ENCODE measurements at regions not wholly inside any gene's neighbourhood (a gene's known extent, or its start where the extent isn't known, plus 50 kb on each side); places are given as distances from the start of the nearest gene placed in this dataset.

DNA sequence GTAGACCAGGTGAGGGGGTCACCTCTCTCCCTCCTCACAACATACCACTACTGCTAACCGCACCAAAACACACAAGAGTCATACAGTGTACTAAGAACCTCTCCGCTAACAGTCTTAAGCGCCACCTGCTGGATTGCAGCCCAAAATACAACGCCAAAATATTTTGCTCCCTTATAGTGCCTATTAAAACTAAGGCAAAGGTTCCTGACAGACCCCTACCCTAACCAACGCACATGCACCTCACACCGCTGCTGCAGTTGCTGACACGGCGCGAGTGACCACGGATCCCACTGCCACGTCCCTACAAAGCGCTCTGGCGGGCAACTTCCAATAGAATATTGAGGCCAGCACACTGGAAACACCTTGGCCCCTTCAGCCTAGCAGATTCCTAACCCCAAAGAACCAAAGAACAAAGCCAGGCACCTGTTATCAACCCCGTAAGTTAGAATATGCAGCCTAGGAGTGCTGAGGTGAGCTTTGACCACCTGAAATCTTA, 563.6 kb upstream of the SEMA3D start:
- TF ChIP-seq, protein P1, sequence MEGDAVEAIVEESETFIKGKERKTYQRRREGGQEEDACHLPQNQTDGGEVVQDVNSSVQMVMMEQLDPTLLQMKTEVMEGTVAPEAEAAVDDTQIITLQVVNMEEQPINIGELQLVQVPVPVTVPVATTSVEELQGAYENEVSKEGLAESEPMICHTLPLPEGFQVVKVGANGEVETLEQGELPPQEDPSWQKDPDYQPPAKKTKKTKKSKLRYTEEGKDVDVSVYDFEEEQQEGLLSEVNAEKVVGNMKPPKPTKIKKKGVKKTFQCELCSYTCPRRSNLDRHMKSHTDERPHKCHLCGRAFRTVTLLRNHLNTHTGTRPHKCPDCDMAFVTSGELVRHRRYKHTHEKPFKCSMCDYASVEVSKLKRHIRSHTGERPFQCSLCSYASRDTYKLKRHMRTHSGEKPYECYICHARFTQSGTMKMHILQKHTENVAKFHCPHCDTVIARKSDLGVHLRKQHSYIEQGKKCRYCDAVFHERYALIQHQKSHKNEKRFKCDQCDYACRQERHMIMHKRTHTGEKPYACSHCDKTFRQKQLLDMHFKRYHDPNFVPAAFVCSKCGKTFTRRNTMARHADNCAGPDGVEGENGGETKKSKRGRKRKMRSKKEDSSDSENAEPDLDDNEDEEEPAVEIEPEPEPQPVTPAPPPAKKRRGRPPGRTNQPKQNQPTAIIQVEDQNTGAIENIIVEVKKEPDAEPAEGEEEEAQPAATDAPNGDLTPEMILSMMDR (IDR thresholded peaks at IDR 0.05; ENCODE audit: insufficient read depth, low read length, poor library complexity, severe bottlenecking): peak; percentile 84
- TF ChIP-seq EZH2phosphoT487 (conservative IDR thresholded peaks at IDR 0.05; ENCODE audit: low read length): no peak

Measured in SU-DHL-6 (cell line).